Karpas-422 (cell line): ENCODE measurements at regions not wholly inside any gene's neighbourhood (a gene's known extent, or its start where the extent isn't known, plus 50 kb on each side); places are given as distances from the start of the nearest gene placed in this dataset.
"Not testable (repeated sequence)": the region's sequence is repeated elsewhere in the genome, so short reads cannot be mapped to it uniquely, and the experiment has no call there.

Experiments
- DNase-seq: peaks from one replicate; pipeline ENCODE4 v3.0.0-alpha.2; 2015
- H2AFZ ChIP-seq: fragments of 200-600 bp; sonication (generic); 2 replicates; pipeline ENCODE4 v1.6.1; 2014; ENCODE audit warnings: antibody characterized with exemption, low read length, mixed read lengths
- H3K27ac ChIP-seq: fragments of 200-600 bp; sonication (generic); 2 replicates; pipeline ENCODE4 v1.5.1; 2014; ENCODE audit warnings: mild to moderate bottlenecking, low read length, moderate library complexity
- H3K27me3 ChIP-seq: fragments of 200-600 bp; sonication (generic); 2 replicates; pipeline ENCODE4 v1.6.1; 2014; ENCODE audit warnings: low read length, mixed read lengths
- H3K36me3 ChIP-seq: fragments of 200-600 bp; sonication (generic); 2 replicates; pipeline ENCODE4 v1.6.1; 2014; ENCODE audit warnings: low read length, mixed read lengths; ENCODE audit not compliant: insufficient read depth
- H3K4me1 ChIP-seq: fragments of 200-600 bp; sonication (generic); 2 replicates; pipeline ENCODE4 v1.6.1; 2014; ENCODE audit warnings: mild to moderate bottlenecking, low read length, mixed read lengths
- H3K4me2 ChIP-seq: fragments of 200-600 bp; sonication (generic); 2 replicates; pipeline ENCODE4 v1.6.1; 2014; ENCODE audit warnings: low read length, low read depth, mild to moderate bottlenecking; ENCODE audit not compliant: poor library complexity, severe bottlenecking
- H3K4me3 ChIP-seq: fragments of 200-600 bp; sonication (generic); 2 replicates; pipeline ENCODE4 v1.5.1; 2014; ENCODE audit warnings: mild to moderate bottlenecking, antibody characterized with exemption, low read length, mixed read lengths
- H3K79me2 ChIP-seq: fragments of 200-600 bp; sonication (generic); 2 replicates; pipeline ENCODE4 v1.6.1; 2014; ENCODE audit warnings: mild to moderate bottlenecking, low read length, mixed read lengths
- H3K9ac ChIP-seq: fragments of 200-600 bp; sonication (generic); 2 replicates; pipeline ENCODE4 v1.6.0; 2014; ENCODE audit warnings: low read length
- H3K9me2 ChIP-seq: fragments of 200-600 bp; sonication (generic), shearing (Covaris generic); replicated peaks from 2 replicates; pipeline ENCODE4 v1.6.0; 2014; ENCODE audit warnings: mild to moderate bottlenecking, low read length, moderate library complexity; ENCODE audit not compliant: insufficient read depth
- H3K9me3 ChIP-seq: fragments of 300-700, 200-600 bp; sonication (generic); 2 replicates; pipeline ENCODE4 v1.6.1; 2014; ENCODE audit warnings: low read length, mixed read lengths
- H4K20me1 ChIP-seq: fragments of 200-600 bp; sonication (generic); 2 replicates; pipeline ENCODE4 v1.6.1; 2014; ENCODE audit warnings: mild to moderate bottlenecking, antibody characterized with exemption, low read length, low read depth; ENCODE audit not compliant: insufficient read depth

DNA sequence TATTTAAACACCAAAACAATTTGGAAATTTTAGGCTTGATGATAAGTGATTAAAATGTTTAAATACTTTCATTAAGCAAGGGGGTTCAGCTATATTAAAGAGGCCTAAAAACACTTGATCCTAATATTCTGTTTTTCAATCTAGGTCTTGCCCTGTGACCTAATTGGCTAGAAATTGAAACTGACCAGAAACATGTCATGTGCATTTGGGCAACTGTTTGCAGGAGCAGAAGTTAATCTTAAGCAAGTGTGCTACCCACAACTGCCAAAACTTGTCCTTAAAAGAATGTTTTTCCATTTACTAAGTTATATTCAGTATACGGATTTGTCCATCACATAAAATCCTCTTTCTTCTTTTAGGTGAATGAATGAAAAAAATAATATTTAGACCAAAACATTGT is 167.3 kb downstream of the PPP1R3A start:
- no peak overlapping the region for H2AFZ ChIP-seq
- H3K4me3 ChIP-seq: no peak overlapping the region
- H3K9ac ChIP-seq: no peak overlapping the region
- H3K79me2 ChIP-seq: no peaks in the 10 kb centered on the region
- no peak for DNase-seq
- H3K36me3 ChIP-seq: no peaks in the 10 kb centered on the region
- no peaks in the 10 kb centered on the region for H3K27me3 ChIP-seq
- no peaks in the 10 kb centered on the region for H4K20me1 ChIP-seq
- no peak overlapping the region for H3K27ac ChIP-seq
- H3K9me2 ChIP-seq: no peaks in the 10 kb centered on the region
- H3K9me3 ChIP-seq: peaks cover 17% of the 10 kb centered on the region; the same call in 1 of the 2 replicates
- no peak overlapping the region for H3K4me2 ChIP-seq
- no peaks in the 10 kb centered on the region for H3K4me1 ChIP-seq

DNA sequence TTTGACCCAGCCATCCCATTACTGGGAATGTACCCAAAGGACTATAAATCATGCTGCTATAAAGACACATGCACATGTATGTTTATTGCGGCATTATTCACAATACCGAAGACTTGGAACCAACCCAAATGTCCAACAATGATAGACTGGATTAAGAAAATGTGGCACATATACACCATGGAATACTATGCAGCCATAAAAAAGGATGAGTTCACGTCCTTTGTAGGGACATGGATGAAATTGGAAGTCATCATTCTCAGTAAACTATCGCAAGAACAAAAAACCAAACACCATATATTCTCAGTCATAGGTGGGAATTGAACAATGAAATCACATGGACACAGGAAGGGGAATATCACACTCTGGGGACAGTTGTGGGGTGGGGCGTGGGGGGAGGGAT is 170.4 kb downstream of the PPP1R3A start:
- not testable (repeated sequence) for H3K9me2 ChIP-seq, H3K4me3 ChIP-seq, H3K27me3 ChIP-seq, H3K36me3 ChIP-seq, H4K20me1 ChIP-seq, H3K79me2 ChIP-seq, H3K9me3 ChIP-seq, H2AFZ ChIP-seq, H3K4me1 ChIP-seq, H3K9ac ChIP-seq, H3K27ac ChIP-seq, DNase-seq, H3K4me2 ChIP-seq

DNA sequence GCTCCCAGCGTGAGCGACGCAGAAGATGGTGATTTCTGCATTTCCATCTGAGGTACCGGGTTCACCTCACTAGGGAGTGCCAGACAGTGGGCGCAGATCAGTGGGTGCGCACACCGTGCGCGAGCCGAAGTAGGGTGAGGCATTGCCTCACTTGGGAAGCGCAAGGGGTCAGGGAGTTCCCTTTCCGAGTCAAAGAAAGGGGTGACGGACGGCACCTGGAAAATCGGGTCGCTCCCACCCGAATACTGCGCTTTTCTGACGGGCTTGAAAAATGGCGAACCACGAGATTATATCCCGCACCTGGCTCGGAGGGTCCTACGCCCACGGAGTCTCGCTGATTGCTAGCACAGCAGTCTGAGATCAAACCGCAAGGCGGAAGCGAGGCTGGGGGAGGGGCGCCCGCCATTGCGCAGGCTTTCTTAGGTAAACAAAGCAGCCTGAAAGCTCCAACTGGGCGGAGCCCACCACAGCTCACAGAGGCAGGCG is 175.8 kb downstream of the PPP1R3A start:
- not testable (repeated sequence) for H3K79me2 ChIP-seq, H3K4me2 ChIP-seq, H3K4me3 ChIP-seq, H3K9ac ChIP-seq, H3K36me3 ChIP-seq, H4K20me1 ChIP-seq, H3K4me1 ChIP-seq, H3K27me3 ChIP-seq, H3K27ac ChIP-seq, H3K9me3 ChIP-seq, H3K9me2 ChIP-seq, H2AFZ ChIP-seq, DNase-seq

DNA sequence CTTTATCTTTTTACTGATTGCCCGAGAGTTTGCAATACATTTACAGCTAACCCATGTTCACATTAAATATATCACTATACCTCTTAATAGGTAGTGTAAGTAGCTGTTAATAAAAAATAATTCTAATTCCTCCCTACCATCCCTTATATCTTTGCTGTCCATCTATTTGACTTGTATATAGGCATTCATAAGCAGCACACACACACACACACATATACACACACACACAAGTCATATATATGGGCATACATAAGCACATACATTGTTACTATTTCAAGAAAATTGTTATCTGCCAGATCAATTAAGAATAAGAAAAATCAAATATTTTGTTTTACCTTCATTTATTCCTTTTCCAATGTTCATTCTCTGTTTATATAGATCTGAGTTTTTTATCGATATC is 176.4 kb downstream of the PPP1R3A start:
- no peaks in the 10 kb centered on the region for H3K9me3 ChIP-seq
- no peaks in the 10 kb centered on the region for H4K20me1 ChIP-seq
- H3K4me2 ChIP-seq: no peak overlapping the region
- H3K9ac ChIP-seq: no peak overlapping the region
- H3K4me1 ChIP-seq: no peaks in the 10 kb centered on the region
- no peak for DNase-seq
- H3K27me3 ChIP-seq: no peaks in the 10 kb centered on the region
- H3K4me3 ChIP-seq: no peak overlapping the region
- no peak overlapping the region for H3K27ac ChIP-seq
- no peak overlapping the region for H2AFZ ChIP-seq
- H3K36me3 ChIP-seq: no peaks in the 10 kb centered on the region
- H3K9me2 ChIP-seq: no peaks in the 10 kb centered on the region
- H3K79me2 ChIP-seq: no peaks in the 10 kb centered on the region

DNA sequence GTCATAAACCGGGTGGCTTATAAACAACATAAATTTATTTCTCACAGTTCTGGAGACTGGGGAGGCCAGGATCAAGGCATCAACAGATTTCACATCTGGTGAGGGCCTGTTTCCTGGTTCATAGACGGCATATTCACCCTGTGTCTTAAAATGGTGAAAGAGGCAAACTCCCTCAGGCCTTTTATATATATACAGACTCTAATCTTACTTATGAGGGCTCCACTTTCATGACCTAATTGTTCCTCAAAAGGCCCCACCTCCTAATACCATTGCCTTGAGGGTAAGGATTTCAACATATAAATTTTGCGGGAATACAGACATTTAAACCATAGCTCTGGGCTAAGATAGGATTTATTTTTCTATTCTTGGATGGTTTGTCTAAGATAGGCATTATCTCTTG is 187.2 kb downstream of the PPP1R3A start:
- no peak overlapping the region for H3K4me2 ChIP-seq
- no peak overlapping the region for H3K9ac ChIP-seq
- no peaks in the 10 kb centered on the region for H4K20me1 ChIP-seq
- no peaks in the 10 kb centered on the region for H3K36me3 ChIP-seq
- H3K79me2 ChIP-seq: no peaks in the 10 kb centered on the region
- no peaks in the 10 kb centered on the region for H3K4me1 ChIP-seq
- H3K9me3 ChIP-seq: no peaks in the 10 kb centered on the region
- H3K27me3 ChIP-seq: no peaks in the 10 kb centered on the region
- no peak overlapping the region for H2AFZ ChIP-seq
- no peak for DNase-seq
- no peak overlapping the region for H3K4me3 ChIP-seq
- H3K27ac ChIP-seq: no peak overlapping the region
- 0 out of 2 replicates have a peak, but pooled peaks cover 3% of the 10 kb centered on the region for H3K9me2 ChIP-seq

DNA sequence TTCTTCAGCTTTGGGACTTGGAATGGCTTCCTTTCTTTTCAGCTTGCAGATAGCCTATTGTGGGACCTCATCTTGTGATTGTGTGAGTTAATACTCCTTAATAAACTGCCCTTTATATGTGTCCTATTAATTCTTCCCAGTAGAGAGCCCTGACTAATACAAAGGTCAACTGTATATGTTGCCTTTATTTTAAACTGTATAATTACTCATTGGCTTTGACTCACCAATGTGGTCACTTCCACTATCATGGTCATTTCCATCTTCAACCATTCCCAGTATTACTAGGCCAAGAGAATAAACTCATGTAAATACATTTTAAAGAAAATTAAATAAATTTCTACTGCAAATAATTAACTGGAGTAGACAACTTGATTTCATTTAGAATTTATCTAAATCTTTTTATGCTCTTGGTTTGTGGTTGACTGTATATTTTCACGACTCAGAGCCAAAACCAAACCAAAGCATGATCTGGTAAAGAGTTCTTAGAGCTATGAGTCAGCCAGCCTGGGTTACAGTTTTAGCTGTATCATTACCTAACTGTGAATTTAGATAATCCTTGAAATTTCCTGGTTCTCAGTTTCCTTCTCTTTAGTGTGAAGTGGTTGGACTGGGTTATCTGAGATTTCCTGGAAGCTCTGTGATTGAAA is 188.4 kb downstream of the PPP1R3A start:
- Histone ChIP-seq H3K27ac (no peak overlapping the region), H3K9me3 (no peaks in the 10 kb centered on the region), H3K4me2 (no peak overlapping the region), H3K27me3 (no peaks in the 10 kb centered on the region), H3K36me3 (no peaks in the 10 kb centered on the region), H3K4me3 (no peak overlapping the region), H4K20me1 (no peaks in the 10 kb centered on the region), H2AFZ (no peak overlapping the region), H3K9ac (no peak overlapping the region), H3K79me2 (no peaks in the 10 kb centered on the region), H3K4me1 (no peaks in the 10 kb centered on the region), H3K9me2 (no peaks in the 10 kb centered on the region)
- DNase-seq: no peak

DNA sequence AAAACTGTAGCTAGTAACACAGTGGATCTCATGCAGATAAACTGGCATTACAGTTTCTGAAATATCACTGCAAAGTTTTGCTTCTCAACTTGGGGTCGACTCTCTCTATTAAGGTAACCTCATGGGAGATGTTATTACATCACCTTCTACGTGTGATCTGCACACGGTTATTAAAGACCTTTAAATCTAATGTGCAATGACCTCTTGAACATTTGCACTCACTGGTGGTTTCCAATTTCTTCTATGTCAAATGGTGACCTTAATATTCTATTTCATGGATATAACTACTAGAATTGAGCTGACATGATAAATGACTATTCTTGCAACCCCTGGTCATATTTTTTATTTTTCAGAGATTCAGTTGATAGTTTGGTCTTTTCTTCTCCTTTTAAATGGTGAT is 191.3 kb downstream of the PPP1R3A start:
- Histone ChIP-seq H3K4me1 (no peaks in the 10 kb centered on the region), H3K79me2 (no peaks in the 10 kb centered on the region), H3K9ac (no peak overlapping the region)

DNA sequence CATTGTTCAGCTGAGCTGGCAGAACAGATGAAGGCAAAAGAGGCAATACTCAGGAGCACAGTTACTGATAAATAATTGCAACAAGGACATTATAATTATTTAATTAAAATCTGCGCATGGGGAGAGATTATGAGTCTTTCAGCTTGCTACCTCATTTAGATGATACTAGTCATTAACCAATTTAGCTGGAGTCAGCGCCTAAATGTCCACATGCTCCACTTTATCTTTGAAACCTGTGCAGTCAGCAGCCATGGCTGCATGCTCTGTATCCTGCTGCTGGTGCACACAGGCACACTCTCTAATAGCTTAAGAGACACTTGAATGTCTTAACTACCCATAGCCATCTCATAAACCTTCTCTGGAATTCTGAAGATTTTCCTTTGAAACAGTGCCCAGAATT is 196.8 kb downstream of the PPP1R3A start:
- no peaks in the 10 kb centered on the region for H3K27me3 ChIP-seq
- H3K4me3 ChIP-seq: no peak overlapping the region
- no peak for DNase-seq
- H4K20me1 ChIP-seq: no peaks in the 10 kb centered on the region
- no peaks in the 10 kb centered on the region for H3K4me1 ChIP-seq
- H3K9me3 ChIP-seq: no peaks in the 10 kb centered on the region
- H3K9ac ChIP-seq: no peak overlapping the region
- H3K9me2 ChIP-seq: 0 out of 2 replicates have a peak, but pooled peaks cover 4% of the 10 kb centered on the region
- no peaks in the 10 kb centered on the region for H3K79me2 ChIP-seq
- H3K36me3 ChIP-seq: no peaks in the 10 kb centered on the region
- no peak overlapping the region for H3K4me2 ChIP-seq
- no peak overlapping the region for H2AFZ ChIP-seq
- H3K27ac ChIP-seq: no peak overlapping the region

More for the DNA sequence above, 191.3 kb downstream of the PPP1R3A start:
- no peak overlapping the region for H3K4me3 ChIP-seq
- 0 out of 2 replicates have a peak, but pooled peaks cover 4% of the 10 kb centered on the region for H3K9me2 ChIP-seq
- no peak for DNase-seq
- H3K27me3 ChIP-seq: no peaks in the 10 kb centered on the region
- H2AFZ ChIP-seq: no peak overlapping the region
- no peak overlapping the region for H3K4me2 ChIP-seq
- H3K36me3 ChIP-seq: no peaks in the 10 kb centered on the region
- no peaks in the 10 kb centered on the region for H3K9me3 ChIP-seq
- H3K27ac ChIP-seq: no peak overlapping the region
- no peaks in the 10 kb centered on the region for H4K20me1 ChIP-seq
